ENCODE measurements at regions not wholly inside any gene's neighbourhood (a gene's known extent, or its start where the extent isn't known, plus 50 kb on each side); places are given as distances from the start of the nearest gene placed in this dataset.

DNA sequence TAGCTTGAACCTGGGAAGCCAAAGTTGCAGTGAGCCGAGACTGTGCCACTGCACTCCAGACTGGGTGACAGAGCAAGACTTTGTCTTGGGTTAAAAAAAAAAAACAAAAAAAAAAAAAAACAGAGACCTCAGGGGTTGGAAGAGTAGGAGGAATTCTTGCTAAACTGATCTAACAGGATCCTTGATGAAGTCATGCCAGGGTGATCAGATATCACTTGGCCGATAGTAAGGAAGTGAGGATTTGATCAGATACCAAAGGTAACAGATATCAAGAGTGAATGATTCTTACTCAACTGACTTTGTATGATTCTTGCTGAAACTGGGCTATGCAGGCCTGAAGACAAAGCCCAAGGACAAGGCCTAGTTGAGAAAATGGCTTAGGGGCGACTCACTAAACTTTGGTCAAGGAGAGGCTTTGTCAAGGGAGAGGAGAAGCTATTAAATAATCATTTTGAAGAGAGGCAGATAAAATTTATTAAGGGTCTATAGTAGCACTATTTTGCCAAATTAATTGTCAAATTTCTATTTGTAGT lies 624.7 kb downstream of the UTRN start:
- no peaks in the 10 kb centered on the region for H3K27me3 ChIP-seq
- H3K4me3 ChIP-seq, result no peak overlapping the region
- DNase-seq, result no peak
- H3K36me3 ChIP-seq, result no peaks in the 10 kb centered on the region
- WGBS, 2 donors, result 92 to 97% methylated on average over 3 of the region's 3 CpGs
- TF ChIP-seq EP300 (IDR thresholded peaks at IDR 0.05) (no peak), POLR2AphosphoS5 (IDR thresholded peaks at IDR 0.05) (no peak)
- TF ChIP-seq, protein P1, sequence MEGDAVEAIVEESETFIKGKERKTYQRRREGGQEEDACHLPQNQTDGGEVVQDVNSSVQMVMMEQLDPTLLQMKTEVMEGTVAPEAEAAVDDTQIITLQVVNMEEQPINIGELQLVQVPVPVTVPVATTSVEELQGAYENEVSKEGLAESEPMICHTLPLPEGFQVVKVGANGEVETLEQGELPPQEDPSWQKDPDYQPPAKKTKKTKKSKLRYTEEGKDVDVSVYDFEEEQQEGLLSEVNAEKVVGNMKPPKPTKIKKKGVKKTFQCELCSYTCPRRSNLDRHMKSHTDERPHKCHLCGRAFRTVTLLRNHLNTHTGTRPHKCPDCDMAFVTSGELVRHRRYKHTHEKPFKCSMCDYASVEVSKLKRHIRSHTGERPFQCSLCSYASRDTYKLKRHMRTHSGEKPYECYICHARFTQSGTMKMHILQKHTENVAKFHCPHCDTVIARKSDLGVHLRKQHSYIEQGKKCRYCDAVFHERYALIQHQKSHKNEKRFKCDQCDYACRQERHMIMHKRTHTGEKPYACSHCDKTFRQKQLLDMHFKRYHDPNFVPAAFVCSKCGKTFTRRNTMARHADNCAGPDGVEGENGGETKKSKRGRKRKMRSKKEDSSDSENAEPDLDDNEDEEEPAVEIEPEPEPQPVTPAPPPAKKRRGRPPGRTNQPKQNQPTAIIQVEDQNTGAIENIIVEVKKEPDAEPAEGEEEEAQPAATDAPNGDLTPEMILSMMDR (IDR thresholded peaks at IDR 0.05), result no peak
- no peaks in the 10 kb centered on the region for H3K4me1 ChIP-seq
- no peaks in the 10 kb centered on the region for H3K9me3 ChIP-seq
- H3K27ac ChIP-seq, result no peak overlapping the region
- no peak for ATAC-seq (ENCODE audit: low FRiP score in 2 of 2)

DNA sequence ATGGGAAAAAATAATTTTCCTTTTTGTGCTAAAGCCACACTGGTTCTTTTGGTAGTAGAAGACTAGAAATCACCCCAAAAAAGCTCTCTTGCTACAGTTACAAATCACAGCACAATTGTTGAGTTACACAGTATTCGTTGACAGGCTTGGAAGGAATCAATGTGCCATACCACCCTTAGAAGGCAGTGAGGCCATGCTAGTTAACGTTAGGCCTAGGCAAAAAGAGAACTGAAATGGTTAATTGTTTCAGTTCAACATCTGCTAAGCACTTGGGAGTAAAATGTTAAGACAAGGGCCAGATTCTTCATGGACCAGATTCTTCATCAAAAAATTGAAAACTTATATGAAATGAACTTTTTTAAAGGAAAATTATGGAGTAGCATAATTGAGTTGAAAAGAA lies 626.2 kb downstream of the UTRN start:
- no peak overlapping the region for H3K4me3 ChIP-seq
- no peaks in the 10 kb centered on the region for H3K4me1 ChIP-seq
- no peak overlapping the region for H3K27ac ChIP-seq
- TF ChIP-seq, protein P1 (IDR thresholded peaks at IDR 0.05), result no peak
- TF ChIP-seq EP300 (IDR thresholded peaks at IDR 0.05) (no peak), POLR2A (IDR thresholded peaks at IDR 0.05) (no peak), POLR2AphosphoS5 (IDR thresholded peaks at IDR 0.05) (no peak)
- no peaks in the 10 kb centered on the region for H3K9me3 ChIP-seq
- ATAC-seq (ENCODE audit: low FRiP score in 2 of 2), result no peak
- 82 to 90% methylated on average over 2 of the region's 2 CpGs for WGBS, 2 donors
- H3K36me3 ChIP-seq, result no peaks in the 10 kb centered on the region
- no peak for DNase-seq
- no peaks in the 10 kb centered on the region for H3K27me3 ChIP-seq

DNA sequence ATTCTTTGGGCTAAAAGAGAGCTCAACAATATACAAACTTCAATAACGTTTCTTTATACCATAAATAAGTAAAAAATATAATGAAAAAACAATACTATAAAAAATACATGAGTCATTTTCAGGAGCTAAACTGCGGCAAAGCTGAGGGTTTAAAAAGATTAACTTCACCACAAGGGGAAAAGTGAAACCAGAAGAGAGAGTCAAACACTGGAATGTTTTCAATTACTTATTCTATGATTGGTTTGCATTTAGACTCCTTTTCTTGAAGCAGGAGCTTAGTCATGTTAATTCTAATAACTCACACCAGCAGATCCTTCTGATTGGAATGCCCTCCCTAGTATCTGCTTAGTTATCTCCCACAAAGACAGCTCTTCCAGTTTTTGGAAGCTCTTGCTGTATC lies 627.3 kb downstream of the UTRN start:
- H3K36me3 ChIP-seq, result no peaks in the 10 kb centered on the region
- no peak overlapping the region for H3K4me3 ChIP-seq
- H3K27ac ChIP-seq, result no peak overlapping the region
- peak in 1 of 2 donors; percentile 16 for ATAC-seq (ENCODE audit: low FRiP score in 2 of 2)
- no peaks in the 10 kb centered on the region for H3K27me3 ChIP-seq
- H3K9me3 ChIP-seq, result no peaks in the 10 kb centered on the region
- TF ChIP-seq POLR2AphosphoS5 (IDR thresholded peaks at IDR 0.05) (no peak), EP300 (IDR thresholded peaks at IDR 0.05) (no peak), POLR2A (IDR thresholded peaks at IDR 0.05) (no peak)
- TF ChIP-seq, protein P1 (IDR thresholded peaks at IDR 0.05), result no peak
- DNase-seq, result no peak
- H3K4me1 ChIP-seq, result no peaks in the 10 kb centered on the region
- whole genome bisulfite sequencing, 2 donors, result 40 to 56% methylated on average over 2 of the region's 2 CpGs

DNA sequence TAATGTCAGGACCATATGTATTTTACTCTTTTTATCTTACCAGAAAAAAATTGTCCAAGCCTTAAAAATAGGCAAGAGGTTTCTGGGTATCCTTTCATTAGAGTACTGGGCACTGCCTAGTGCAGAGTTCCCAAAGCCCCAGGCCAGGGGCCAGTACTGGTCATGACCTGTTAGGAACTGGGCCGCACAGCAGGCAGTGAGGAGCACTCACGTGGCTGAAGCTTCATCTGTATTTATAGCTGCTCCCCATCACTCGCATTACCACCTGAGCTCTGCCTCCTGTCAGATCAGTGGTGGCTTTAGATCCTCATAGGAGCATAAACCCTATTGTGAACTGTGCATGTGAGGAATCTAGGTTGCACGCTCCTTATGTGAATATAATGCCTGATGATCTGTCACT lies 632.9 kb downstream of the UTRN start:
- H3K9me3 ChIP-seq, result no peaks in the 10 kb centered on the region
- H3K36me3 ChIP-seq, result no peaks in the 10 kb centered on the region
- peaks cover 0 to 13% (median 0%) of the 10 kb centered on the region in 4 donors for H3K4me1 ChIP-seq
- 90 to 97% methylated on average over 4 of the region's 4 CpGs for WGBS, 2 donors
- H3K27ac ChIP-seq, result no peak overlapping the region
- TF ChIP-seq, protein P1 (IDR thresholded peaks at IDR 0.05), result no peak
- no peak for TF ChIP-seq POLR2A (IDR thresholded peaks at IDR 0.05)
- TF ChIP-seq POLR2AphosphoS5 (IDR thresholded peaks at IDR 0.05), result no peak
- no peak for TF ChIP-seq EP300 (IDR thresholded peaks at IDR 0.05)
- DNase-seq, result no peak
- H3K4me3 ChIP-seq, result no peak overlapping the region
- no peaks in the 10 kb centered on the region for H3K27me3 ChIP-seq
- peak in 1 of 2 donors; percentile 55 for ATAC-seq (ENCODE audit: low FRiP score in 2 of 2)

DNA sequence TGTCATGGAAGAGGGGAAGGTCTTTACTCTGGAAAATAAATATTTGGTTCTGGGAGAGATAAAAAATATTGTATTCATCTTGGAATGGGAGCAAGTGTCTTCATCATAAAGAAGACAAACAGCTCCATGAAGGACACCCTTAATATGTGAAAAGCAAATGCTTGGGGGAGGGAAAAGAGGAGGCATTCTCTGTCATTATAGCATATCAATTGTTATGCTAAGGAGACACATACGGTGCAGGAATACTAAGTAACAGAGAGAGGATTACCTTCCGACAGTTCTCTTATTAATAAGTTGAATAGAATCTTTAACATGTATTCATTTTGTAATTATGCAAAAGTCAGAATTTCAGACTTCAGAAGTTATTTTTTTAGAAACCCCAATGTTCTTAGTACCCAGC lies 634.4 kb downstream of the UTRN start:
- no peaks in the 10 kb centered on the region for H3K36me3 ChIP-seq
- peaks cover 0 to 13% (median 0%) of the 10 kb centered on the region in 4 donors for H3K4me1 ChIP-seq
- no peak for ATAC-seq (ENCODE audit: low FRiP score in 2 of 2)
- no peak for DNase-seq
- TF ChIP-seq, protein P1 (IDR thresholded peaks at IDR 0.05), result no peak
- no peak for TF ChIP-seq POLR2AphosphoS5 (IDR thresholded peaks at IDR 0.05)
- TF ChIP-seq POLR2A (IDR thresholded peaks at IDR 0.05), result no peak
- TF ChIP-seq EP300 (IDR thresholded peaks at IDR 0.05), result no peak
- H3K9me3 ChIP-seq, result no peaks in the 10 kb centered on the region
- no peak overlapping the region for H3K27ac ChIP-seq
- H3K27me3 ChIP-seq, result no peaks in the 10 kb centered on the region
- H3K4me3 ChIP-seq, result no peak overlapping the region
- WGBS, 2 donors, result 85 to 96% methylated on average over 2 of the region's 2 CpGs

All from upper lobe of left lung (tissue), 6 donors.